ENCODE measurements at regions not wholly inside any gene's neighbourhood (a gene's known extent, or its start where the extent isn't known, plus 50 kb on each side); places are given as distances from the start of the nearest gene placed in this dataset.

- no peak for DNase-seq (ENCODE audit: low spot score)
Measured at GRCh38 chr12:32047357-32048212, 59.1 kb upstream of the BICD1 start.

- no peak for DNase-seq (ENCODE audit: low spot score)
Measured at GRCh38 chr12:32048791-32049190, 57.9 kb upstream of the BICD1 start.

- DNase-seq (ENCODE audit: low spot score): no peak
Measured at GRCh38 chr12:32049956-32050355, 56.7 kb upstream of the BICD1 start.

- DNase-seq (ENCODE audit: low spot score): peak; percentile 49
Measured at GRCh38 chr12:32051511-32052211, 55.0 kb upstream of the BICD1 start.

GRCh38 chr12:32052212-32052713 lies 54.4 kb upstream of the BICD1 start:
- DNase-seq (ENCODE audit: low spot score): no peak

- DNase-seq (ENCODE audit: low spot score): no peak
Measured at GRCh38 chr12:32053881-32054624, 52.6 kb upstream of the BICD1 start.
